ENCODE measurements at regions not wholly inside any gene's neighbourhood (a gene's known extent, or its start where the extent isn't known, plus 50 kb on each side); places are given as distances from the start of the nearest gene placed in this dataset.

DNA sequence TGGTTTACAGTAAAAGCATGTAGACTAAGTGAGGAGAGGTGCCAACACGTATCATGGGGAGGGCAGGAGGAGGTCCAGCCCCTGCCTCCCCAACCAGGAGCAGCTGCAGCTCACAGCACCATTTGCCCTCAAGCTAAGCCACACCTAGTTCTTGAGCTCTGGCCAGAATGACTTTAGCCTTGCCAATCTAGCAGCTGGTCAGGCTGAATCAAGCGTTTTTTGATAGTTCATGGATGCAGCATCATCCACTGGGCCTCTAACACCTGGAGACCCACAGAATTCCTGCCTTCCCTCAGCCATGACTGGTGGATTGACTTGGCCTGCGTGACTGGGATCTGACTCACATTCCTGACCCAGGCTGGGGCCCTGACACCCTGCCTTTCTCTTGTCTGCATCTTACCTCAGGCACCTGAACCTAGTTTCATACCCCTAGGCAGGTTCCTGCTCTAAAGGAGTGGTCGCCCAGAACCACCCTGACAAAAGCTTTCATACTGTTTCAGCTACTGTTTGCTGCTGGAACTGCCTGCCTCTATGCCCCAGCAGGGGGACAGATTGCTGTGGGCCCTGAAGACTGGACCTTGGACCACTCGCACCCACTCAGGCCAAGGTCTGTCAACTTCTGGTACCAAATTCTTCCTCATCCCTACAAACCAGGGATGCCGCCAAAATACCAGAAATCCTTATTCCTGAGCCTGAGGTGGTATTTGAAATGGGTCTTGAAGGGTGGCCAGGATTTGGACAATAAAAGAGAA, 122.3 kb downstream of the QRSL1 start:
- TF ChIP-seq, protein P1, sequence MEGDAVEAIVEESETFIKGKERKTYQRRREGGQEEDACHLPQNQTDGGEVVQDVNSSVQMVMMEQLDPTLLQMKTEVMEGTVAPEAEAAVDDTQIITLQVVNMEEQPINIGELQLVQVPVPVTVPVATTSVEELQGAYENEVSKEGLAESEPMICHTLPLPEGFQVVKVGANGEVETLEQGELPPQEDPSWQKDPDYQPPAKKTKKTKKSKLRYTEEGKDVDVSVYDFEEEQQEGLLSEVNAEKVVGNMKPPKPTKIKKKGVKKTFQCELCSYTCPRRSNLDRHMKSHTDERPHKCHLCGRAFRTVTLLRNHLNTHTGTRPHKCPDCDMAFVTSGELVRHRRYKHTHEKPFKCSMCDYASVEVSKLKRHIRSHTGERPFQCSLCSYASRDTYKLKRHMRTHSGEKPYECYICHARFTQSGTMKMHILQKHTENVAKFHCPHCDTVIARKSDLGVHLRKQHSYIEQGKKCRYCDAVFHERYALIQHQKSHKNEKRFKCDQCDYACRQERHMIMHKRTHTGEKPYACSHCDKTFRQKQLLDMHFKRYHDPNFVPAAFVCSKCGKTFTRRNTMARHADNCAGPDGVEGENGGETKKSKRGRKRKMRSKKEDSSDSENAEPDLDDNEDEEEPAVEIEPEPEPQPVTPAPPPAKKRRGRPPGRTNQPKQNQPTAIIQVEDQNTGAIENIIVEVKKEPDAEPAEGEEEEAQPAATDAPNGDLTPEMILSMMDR (IDR thresholded peaks at IDR 0.05), result no peak
- no peak for TF ChIP-seq POLR2A (IDR thresholded peaks at IDR 0.05)

Data from Peyer's patch (tissue), 4 donors.